GM13976 (cell line): ENCODE measurements at regions not wholly inside any gene's neighbourhood (a gene's known extent, or its start where the extent isn't known, plus 50 kb on each side); places are given as distances from the start of the nearest gene placed in this dataset.

Experiments used
- DNase-seq: peaks from one replicate; pipeline ENCODE4 v3.0.0; 2012; ENCODE audit warnings: low spot score
- in situ Hi-C: fragments of 300-500 bp; cut with MboI; formaldehyde crosslinking; loops from one replicate; pipeline ENCODE4 v1.12.0; 2022; ENCODE audit warnings: low sequenced_read_pairs, mixed read lengths, inconsistent platforms; ENCODE audit not compliant: unreplicated experiment
- TF ChIP-seq, protein P1 (sequence below): IDR thresholded peaks from 2 replicates; pipeline ENCODE4 v1.5.1; 2012; ENCODE audit warnings: borderline replicate concordance, mild to moderate bottlenecking; ENCODE audit not compliant: insufficient read depth; ENCODE audit errors: extremely low read depth, missing control alignments, control extremely low read depth

DNA sequence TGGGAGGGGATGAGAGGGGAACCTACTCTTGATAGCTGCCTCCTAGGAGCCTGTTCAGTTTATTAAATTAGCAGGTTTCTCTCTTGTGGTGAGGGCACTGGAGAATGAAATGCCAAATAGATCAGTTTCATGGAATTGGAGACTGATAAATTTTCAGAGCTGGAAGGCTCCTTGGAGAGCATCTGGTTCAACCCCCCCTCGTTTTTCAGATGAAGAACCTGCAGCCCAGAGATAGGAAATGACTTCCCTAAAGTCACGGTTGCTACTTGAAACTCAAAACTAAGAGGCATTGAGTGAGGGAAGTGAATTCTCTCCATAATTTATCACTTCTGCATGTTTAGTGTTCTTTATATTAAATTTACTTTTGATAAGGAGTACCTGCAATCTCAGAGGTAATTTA, 366.0 kb upstream of the CCL2 start:
- TF ChIP-seq, protein P1, sequence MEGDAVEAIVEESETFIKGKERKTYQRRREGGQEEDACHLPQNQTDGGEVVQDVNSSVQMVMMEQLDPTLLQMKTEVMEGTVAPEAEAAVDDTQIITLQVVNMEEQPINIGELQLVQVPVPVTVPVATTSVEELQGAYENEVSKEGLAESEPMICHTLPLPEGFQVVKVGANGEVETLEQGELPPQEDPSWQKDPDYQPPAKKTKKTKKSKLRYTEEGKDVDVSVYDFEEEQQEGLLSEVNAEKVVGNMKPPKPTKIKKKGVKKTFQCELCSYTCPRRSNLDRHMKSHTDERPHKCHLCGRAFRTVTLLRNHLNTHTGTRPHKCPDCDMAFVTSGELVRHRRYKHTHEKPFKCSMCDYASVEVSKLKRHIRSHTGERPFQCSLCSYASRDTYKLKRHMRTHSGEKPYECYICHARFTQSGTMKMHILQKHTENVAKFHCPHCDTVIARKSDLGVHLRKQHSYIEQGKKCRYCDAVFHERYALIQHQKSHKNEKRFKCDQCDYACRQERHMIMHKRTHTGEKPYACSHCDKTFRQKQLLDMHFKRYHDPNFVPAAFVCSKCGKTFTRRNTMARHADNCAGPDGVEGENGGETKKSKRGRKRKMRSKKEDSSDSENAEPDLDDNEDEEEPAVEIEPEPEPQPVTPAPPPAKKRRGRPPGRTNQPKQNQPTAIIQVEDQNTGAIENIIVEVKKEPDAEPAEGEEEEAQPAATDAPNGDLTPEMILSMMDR = no peak
- in situ Hi-C loops = no loop called here
- DNase-seq = no peak

DNA sequence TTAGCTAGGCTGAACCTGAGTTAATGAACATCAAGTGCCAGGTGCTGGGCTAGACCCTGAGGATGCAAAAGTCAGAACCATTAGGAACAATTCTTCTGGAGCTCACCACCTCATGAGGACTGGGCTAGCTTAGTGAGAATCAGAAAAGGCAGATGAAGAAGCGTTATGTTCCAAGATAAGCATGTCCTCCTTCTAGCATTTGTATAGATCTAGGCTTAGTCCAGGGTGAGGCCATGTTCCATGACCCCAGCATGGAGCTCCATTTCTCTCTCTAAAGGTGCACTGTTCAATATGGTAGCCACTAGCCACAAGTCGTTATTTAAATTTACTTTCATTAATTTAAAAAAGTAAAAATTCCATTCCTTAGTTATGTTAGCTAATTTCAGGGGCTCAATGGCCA, 365.3 kb upstream of the CCL2 start:
- TF ChIP-seq, protein P1 = no peak
- in situ Hi-C loops = no loop called here
- no peak for DNase-seq

- TF ChIP-seq, protein P1 = no peak
- in situ Hi-C loops = no loop called here
- DNase-seq = no peak
These were observed 362.1 kb upstream of the CCL2 start for GRCh38 chr17:33892717-33893591.

DNA sequence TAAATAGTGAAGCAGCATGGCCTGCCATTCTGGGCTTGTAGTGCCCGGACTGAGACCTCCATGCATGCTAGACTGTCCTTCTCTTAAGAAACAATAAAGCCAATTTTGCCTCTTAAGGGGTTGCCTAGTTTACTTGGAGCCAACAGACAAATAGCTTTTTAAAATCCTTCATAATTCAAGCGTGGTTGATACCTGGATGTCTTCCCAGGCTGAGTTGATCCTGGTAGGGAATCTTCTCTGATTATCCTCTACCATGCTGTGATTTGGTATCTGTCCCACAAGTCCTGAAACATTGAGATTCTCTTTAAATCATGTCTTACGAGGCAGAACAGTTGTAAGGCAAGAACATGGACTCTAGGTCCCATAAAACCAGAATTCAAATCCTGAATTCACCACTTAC, 359.6 kb upstream of the CCL2 start:
- in situ Hi-C loops = no loop called here
- DNase-seq = no peak
- TF ChIP-seq, protein P1 = no peak

DNA sequence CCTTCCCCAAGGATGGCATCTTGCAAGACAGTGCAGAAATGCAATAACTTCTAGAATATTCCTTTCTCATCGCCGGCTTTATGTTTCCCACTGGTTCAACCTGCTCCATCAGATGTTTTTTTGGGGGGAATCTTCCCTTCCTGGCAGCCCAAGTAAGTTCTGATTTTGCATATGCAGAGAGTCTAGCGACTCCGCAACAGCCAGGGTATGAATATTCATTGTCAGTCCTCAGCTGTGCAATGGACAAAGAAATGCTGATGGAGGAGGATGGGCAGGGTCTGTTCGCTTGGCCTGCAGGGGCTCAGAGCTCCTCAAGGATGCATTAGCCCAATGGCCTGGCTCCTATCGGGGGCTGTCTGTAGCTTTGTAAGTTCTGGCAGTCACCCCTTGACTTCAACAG, 358.8 kb upstream of the CCL2 start:
- TF ChIP-seq, protein P1 = no peak
- in situ Hi-C loops = no loop called here
- DNase-seq = no peak

- in situ Hi-C loops = no loop called here
- TF ChIP-seq, protein P1 = no peak
- DNase-seq = no peak
These were observed 354.0 kb upstream of the CCL2 start for GRCh38 chr17:33901085-33901484.
